ENCODE measurements at regions not wholly inside any gene's neighbourhood (a gene's known extent, or its start where the extent isn't known, plus 50 kb on each side); places are given as distances from the start of the nearest gene placed in this dataset.

- no peaks in the 10 kb centered on the region for H3K36me3 ChIP-seq (replicated peaks in 1 of 2; ENCODE audit: control insufficient read depth in 1 of 2, insufficient read depth in 2 of 2, low read length in 2 of 2)
- Mint-ChIP-seq H3K4me3 (no peak overlapping the region), H3K9me3 (peaks cover 0 to 3% (median 1%) of the 10 kb centered on the region in 7 donors), H3K27me3 (ENCODE audit: low read depth in 3 of 3) (peaks cover 0 to 1% (median 0%) of the 10 kb centered on the region in 3 donors), H3K27ac (no peak overlapping the region), H3K4me1 (no peaks in the 10 kb centered on the region), H3K36me3 (no peaks in the 10 kb centered on the region)
- no peak for DNase-seq
- no peak overlapping the region for H3K27ac ChIP-seq (ENCODE audit: low read depth in 1 of 2, low read length in 2 of 2)
- H4K20me1 ChIP-seq (ENCODE audit: insufficient read depth, low read length) = no peaks in the 10 kb centered on the region
- no peaks in the 10 kb centered on the region for H3K9me3 ChIP-seq (replicated peaks in 1 of 2; ENCODE audit: control insufficient read depth in 1 of 2, insufficient read depth in 1 of 2, low read length in 2 of 2)
- no peak for TF ChIP-seq CTCF (IDR thresholded peaks at IDR 0.05)
- H3K9ac ChIP-seq (ENCODE audit: insufficient read depth, low read length, poor library complexity, severe bottlenecking) = no peak overlapping the region
- intact Hi-C loops (cut with micrococcal nuclease) = no loop called here
- no peak overlapping the region for H3K4me2 ChIP-seq (replicated peaks; ENCODE audit: extremely low read depth, low read length, poor library complexity, severe bottlenecking)
- H3K4me1 ChIP-seq (ENCODE audit: control insufficient read depth in 1 of 2, insufficient read depth in 2 of 2, low read length in 2 of 2) = no peaks in the 10 kb centered on the region
- no peak overlapping the region for H2AFZ ChIP-seq (ENCODE audit: insufficient read depth, low read depth, low read length, poor library complexity, severe bottlenecking)
- no peaks in the 10 kb centered on the region for H3K27me3 ChIP-seq (ENCODE audit: control insufficient read depth in 2 of 2, insufficient read depth in 2 of 2, low read length in 2 of 2)
- H3K4me3 ChIP-seq (replicated peaks in 1 of 3; ENCODE audit: low read depth in 2 of 3, low read length in 3 of 3) = no peak overlapping the region
- H3K79me2 ChIP-seq (ENCODE audit: insufficient read depth, low read length) = no peaks in the 10 kb centered on the region
These were observed 529.7 kb downstream of the FBXO15 start for GRCh38 chr18:73617981-73618380.

GRCh38 chr18:73615506-73615905 lies 532.1 kb downstream of the FBXO15 start:
- no peaks in the 10 kb centered on the region for H4K20me1 ChIP-seq (ENCODE audit: insufficient read depth, low read length)
- DNase-seq = no peak

More at GRCh38 chr18:73615506-73615905, 532.1 kb downstream of the FBXO15 start:
- Histone ChIP-seq H3K4me3 (replicated peaks in 1 of 3; ENCODE audit: low read depth in 2 of 3, low read length in 3 of 3) (no peak overlapping the region), H3K4me2 (replicated peaks; ENCODE audit: extremely low read depth, low read length, poor library complexity, severe bottlenecking) (no peak overlapping the region), H3K27ac (ENCODE audit: low read depth in 1 of 2, low read length in 2 of 2) (no peak overlapping the region), H3K79me2 (ENCODE audit: insufficient read depth, low read length) (no peaks in the 10 kb centered on the region), H3K27me3 (ENCODE audit: control insufficient read depth in 2 of 2, insufficient read depth in 2 of 2, low read length in 2 of 2) (no peaks in the 10 kb centered on the region), H3K9me3 (replicated peaks in 1 of 2; ENCODE audit: control insufficient read depth in 1 of 2, insufficient read depth in 1 of 2, low read length in 2 of 2) (no peaks in the 10 kb centered on the region), H3K4me1 (ENCODE audit: control insufficient read depth in 1 of 2, insufficient read depth in 2 of 2, low read length in 2 of 2) (no peaks in the 10 kb centered on the region), H2AFZ (ENCODE audit: insufficient read depth, low read depth, low read length, poor library complexity, severe bottlenecking) (no peak overlapping the region), H3K36me3 (replicated peaks in 1 of 2; ENCODE audit: control insufficient read depth in 1 of 2, insufficient read depth in 2 of 2, low read length in 2 of 2) (no peaks in the 10 kb centered on the region), H3K9ac (ENCODE audit: insufficient read depth, low read length, poor library complexity, severe bottlenecking) (no peak overlapping the region)
- intact Hi-C loops (cut with micrococcal nuclease) = no loop called here
- no peak overlapping the region for H3K27ac Mint-ChIP-seq
- peaks cover 0 to 3% (median 1%) of the 10 kb centered on the region in 7 donors for H3K9me3 Mint-ChIP-seq
- TF ChIP-seq CTCF (IDR thresholded peaks at IDR 0.05) = no peak
- no peaks in the 10 kb centered on the region for H3K4me1 Mint-ChIP-seq
- no CpG with 5 or more reads among the region's 3 CpGs for WGBS (ENCODE audit: insufficient coverage)
- H3K27me3 Mint-ChIP-seq (ENCODE audit: low read depth in 3 of 3) = no peaks in the 10 kb centered on the region
- no peak overlapping the region for H3K4me3 Mint-ChIP-seq
- H3K36me3 Mint-ChIP-seq = no peaks in the 10 kb centered on the region

All from CD14-positive monocyte (primary cell).